Adipocyte (in vitro differentiated cells): ENCODE measurements at regions not wholly inside any gene's neighbourhood (a gene's known extent, or its start where the extent isn't known, plus 50 kb on each side); places are given as distances from the start of the nearest gene placed in this dataset.

ENCODE experiments used
- DNase-seq: peaks from one replicate; pipeline ENCODE4 v3.0.0-alpha.2; 2015; ENCODE audit warnings: low read depth
- H3K27me3 ChIP-seq: replicated peaks from 2 replicates; pipeline ENCODE4 v1.7.0; 2013; ENCODE audit warnings: mild to moderate bottlenecking, low read length, moderate library complexity; ENCODE audit not compliant: control insufficient read depth, insufficient read depth
- H3K36me3 ChIP-seq: 2 replicates; pipeline ENCODE4 v1.7.0; 2013; ENCODE audit warnings: low read length, mild to moderate bottlenecking, moderate library complexity; ENCODE audit not compliant: control insufficient read depth, insufficient read depth, severe bottlenecking
- H3K4me1 ChIP-seq: 2 replicates; pipeline ENCODE4 v1.7.0; 2013; ENCODE audit warnings: mild to moderate bottlenecking, low read length, moderate library complexity; ENCODE audit not compliant: control insufficient read depth, insufficient read depth
- H3K4me3 ChIP-seq: 2 replicates; pipeline ENCODE4 v1.7.0; 2013; ENCODE audit warnings: mild to moderate bottlenecking, low read length, moderate library complexity
- H3K9ac ChIP-seq: 2 replicates; pipeline ENCODE4 v1.7.0; 2013; ENCODE audit warnings: mild to moderate bottlenecking, low read length, moderate library complexity
- H3K9me3 ChIP-seq: 2 replicates; pipeline ENCODE4 v1.7.0; 2013; ENCODE audit warnings: mild to moderate bottlenecking, low read length, moderate library complexity; ENCODE audit not compliant: control insufficient read depth

DNA sequence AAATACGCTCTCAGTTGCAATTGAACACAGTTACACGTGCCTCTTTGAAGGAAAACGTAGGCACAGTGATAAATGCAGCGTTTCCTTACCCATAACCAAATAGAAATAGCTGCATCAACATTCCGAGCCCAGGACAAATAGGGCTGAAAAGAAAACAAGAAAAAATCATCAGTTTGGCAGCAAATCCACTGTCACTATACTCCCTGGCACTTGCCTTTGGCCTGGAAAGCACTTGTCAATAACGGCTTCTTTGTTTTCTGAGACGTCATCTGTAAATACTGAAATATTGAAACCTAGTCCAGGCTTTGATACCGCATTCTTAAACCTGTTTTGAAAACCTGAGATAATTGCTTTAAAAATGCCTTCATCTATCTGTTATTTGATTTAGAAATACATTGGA, 167.2 kb upstream of the AKR1E2 start:
- H3K4me1 ChIP-seq: peaks cover 57% of the 10 kb centered on the region
- H3K27me3 ChIP-seq: no peaks in the 10 kb centered on the region
- H3K9ac ChIP-seq: no peak overlapping the region
- DNase-seq: no peak
- H3K4me3 ChIP-seq: no peak overlapping the region
- no peaks in the 10 kb centered on the region for H3K9me3 ChIP-seq
- H3K36me3 ChIP-seq: no peaks in the 10 kb centered on the region

DNA sequence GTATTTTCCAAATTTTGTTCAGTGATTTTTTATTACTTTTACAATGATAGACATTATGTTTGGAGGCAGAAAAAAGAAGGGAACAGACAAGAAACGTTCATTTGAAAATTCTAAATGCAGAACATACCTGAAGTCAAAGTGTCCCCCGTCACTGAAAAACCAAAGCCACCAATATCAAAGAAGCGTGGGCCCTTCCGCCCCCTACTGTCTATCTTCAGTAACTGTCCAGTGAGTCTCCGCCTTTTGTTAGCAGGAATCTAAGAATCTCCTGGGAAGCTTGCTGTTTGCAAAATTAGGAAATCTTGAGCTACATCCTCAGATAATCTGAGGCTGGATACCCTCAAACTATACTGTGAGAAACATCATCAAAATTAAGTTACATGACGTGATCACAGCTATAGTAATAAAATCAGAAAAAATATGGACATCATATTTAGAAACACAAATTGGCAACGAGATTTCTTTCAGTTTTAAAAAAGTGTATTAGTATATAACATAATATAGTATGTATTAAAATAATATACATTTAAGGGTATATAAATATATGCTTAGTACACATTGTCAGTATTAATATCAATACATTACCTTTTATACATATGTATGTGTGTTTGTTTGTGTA, 169.3 kb upstream of the AKR1E2 start:
- peak; percentile 89 for DNase-seq
- H3K9ac ChIP-seq: peak overlapping the region; percentile 44
- peaks cover 43% of the 10 kb centered on the region for H3K4me1 ChIP-seq
- no peak overlapping the region for H3K4me3 ChIP-seq
- H3K27me3 ChIP-seq: no peaks in the 10 kb centered on the region
- H3K36me3 ChIP-seq: no peaks in the 10 kb centered on the region
- H3K9me3 ChIP-seq: no peaks in the 10 kb centered on the region

DNA sequence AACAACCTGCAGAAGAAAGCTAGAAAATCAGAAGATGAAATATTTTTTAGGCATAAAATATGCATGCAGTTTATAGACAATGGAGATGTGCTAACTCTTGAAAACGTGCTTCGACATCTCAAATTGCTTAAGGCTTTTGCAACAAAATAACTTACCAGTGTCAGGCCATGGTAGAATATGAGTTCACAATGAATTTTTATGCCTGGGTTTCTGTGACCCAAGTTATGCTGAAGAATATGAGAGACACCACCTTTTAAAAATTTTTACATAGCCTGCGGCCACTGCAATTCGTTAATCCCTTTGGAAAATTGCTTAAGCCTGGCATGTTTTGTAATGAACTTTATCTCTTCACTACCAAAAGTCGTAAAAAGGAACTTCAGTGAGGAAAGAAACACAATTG, 170.1 kb upstream of the AKR1E2 start:
- Histone ChIP-seq H3K9me3 (no peaks in the 10 kb centered on the region), H3K4me3 (no peak overlapping the region), H3K27me3 (no peaks in the 10 kb centered on the region), H3K9ac (peak overlapping the region; percentile 44), H3K4me1 (peaks cover 37% of the 10 kb centered on the region), H3K36me3 (no peaks in the 10 kb centered on the region)
- DNase-seq: no peak

DNA sequence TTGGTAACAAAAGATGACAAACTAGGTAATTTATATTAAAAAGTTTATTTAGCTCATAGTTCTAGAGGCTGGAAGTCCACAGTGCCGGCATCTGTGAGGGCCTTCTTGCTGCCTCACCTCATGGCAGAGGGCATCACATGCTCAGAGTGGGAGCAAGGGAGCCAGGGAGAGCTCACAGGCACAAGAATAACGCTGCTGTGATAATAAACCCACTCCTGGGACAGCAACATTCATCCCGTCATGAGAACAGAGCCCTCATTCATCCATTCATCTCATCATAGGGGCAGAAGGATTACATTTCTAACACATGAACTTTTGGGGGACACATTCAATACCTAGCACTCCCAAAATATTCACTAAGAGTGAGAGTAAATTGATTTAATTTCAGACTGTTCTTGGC, 170.6 kb upstream of the AKR1E2 start:
- H3K27me3 ChIP-seq: no peaks in the 10 kb centered on the region
- H3K36me3 ChIP-seq: no peaks in the 10 kb centered on the region
- H3K4me3 ChIP-seq: no peak overlapping the region

DNA sequence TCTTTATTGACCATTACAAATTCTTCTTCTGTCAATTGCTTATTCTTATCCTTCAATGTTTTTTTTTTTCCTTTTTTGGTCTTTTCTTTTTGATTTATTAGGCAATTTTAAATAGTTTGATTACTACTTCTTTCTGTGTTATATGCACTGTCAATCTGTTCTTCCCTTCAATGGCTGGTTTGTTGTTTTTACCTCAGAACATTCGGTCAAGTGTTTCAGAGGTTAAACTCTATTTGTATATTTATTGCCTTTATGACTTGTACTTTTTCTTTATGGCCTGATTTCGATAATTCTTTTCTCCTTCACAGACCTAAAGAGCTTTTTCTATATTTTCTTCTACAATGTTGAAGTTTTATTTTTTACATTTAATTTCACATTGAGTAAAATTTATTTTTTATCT, 171.5 kb upstream of the AKR1E2 start:
- no peaks in the 10 kb centered on the region for H3K36me3 ChIP-seq
- H3K4me1 ChIP-seq: peaks cover 40% of the 10 kb centered on the region
- no peak overlapping the region for H3K4me3 ChIP-seq
- H3K27me3 ChIP-seq: no peaks in the 10 kb centered on the region
- DNase-seq: no peak
- H3K9me3 ChIP-seq: no peaks in the 10 kb centered on the region
- H3K9ac ChIP-seq: no peak overlapping the region

More for the DNA sequence above, 170.6 kb upstream of the AKR1E2 start:
- Histone ChIP-seq H3K9me3 (no peaks in the 10 kb centered on the region), H3K4me1 (peaks cover 36% of the 10 kb centered on the region), H3K9ac (peak overlapping the region; percentile 44)
- DNase-seq: no peak

DNA sequence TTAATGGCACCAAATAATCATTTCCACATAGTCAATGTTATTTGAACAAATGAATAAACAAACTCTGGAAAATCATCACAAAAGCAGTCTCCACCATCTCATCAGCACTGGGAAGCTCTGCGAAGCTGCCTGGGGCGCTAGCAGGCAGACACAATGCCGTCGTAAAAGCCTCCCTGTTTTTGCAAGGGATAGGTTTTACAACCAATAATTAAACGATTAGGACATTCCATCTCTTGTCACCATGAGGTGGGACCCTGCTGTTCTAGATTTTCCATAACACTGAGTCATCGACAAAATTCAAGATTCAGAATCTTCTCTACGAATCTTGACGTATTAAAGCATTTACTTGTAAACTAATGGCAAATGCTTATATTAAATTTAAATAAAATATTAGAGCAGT, 172.8 kb upstream of the AKR1E2 start:
- H3K9ac ChIP-seq: no peak overlapping the region
- H3K4me1 ChIP-seq: peaks cover 36% of the 10 kb centered on the region
- no peak overlapping the region for H3K4me3 ChIP-seq
- no peak for DNase-seq
- H3K36me3 ChIP-seq: no peaks in the 10 kb centered on the region
- no peaks in the 10 kb centered on the region for H3K9me3 ChIP-seq
- no peaks in the 10 kb centered on the region for H3K27me3 ChIP-seq

DNA sequence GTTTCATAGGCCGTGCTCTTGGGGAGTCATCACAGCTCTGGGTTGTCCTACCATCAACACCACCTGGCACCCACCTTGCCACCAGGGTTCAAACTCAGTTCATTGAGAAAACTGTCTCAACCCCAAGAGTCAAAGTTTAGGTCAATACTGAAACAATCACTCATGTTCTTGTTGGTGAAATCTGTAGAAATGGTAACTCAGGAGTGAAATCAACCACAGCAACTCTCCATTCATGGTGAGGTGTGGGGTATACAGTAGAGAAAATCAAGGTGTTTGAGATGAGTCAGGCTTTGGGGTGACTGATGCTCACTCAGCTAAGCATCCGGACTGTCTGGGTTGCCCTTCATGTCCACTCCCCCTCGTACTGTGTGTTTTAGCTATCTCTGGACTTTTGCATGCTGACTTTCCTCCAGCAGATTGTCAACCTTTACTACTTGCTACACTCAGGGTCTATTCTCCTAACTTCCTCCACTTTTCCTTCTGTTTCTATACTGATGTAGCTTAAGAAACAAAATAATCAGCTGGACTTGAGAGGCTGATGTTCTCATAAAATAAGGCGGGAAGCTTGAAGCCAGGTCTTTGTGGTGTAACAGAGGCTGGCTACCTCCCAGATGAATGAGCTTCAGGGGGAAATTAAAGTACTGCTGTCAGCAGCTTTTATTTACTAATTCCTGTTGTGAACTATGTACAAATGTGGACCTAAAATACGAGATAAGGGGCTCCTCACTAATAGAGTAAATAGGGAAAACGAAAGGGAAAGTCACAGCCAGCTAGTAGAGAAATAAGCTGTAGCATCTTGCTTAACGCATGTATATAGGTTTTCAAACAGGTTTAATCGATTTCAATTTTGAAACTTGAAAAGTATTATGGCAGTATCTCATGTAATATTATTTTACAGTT, 173.6 kb upstream of the AKR1E2 start:
- Histone ChIP-seq H3K9ac (no peak overlapping the region), H3K27me3 (no peaks in the 10 kb centered on the region), H3K4me1 (peaks cover 36% of the 10 kb centered on the region), H3K4me3 (no peak overlapping the region), H3K9me3 (no peaks in the 10 kb centered on the region), H3K36me3 (no peaks in the 10 kb centered on the region)
- DNase-seq: no peak

DNA sequence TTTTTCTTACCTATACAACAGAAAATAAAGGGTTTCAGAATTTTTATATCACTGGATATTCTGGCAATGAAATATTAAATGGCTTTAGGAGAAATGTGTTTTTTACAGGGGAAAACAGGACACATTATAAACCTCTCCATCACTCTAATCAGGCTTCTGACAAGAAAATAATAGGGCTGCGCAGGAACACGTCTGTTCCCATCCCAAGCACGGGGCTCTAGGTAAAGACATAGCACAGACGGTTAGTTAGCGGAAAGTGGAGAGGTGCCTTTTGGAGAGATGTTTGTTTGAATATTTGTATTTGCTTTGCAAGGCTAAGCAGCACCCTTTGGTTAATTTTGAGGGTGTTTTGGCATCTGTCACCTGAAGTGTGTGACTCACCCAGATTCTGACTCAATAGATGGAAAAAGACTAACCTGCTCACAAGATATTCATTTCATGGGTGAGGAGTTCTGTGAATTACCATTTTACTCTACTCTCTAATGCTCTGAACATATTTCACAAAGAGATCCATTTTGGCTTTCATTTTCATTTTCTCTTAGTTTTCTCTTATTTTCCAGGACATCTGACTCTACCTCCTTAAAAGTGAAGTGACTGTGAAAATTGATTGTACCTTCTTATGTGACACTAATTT, 174.5 kb upstream of the AKR1E2 start:
- no peaks in the 10 kb centered on the region for H3K9me3 ChIP-seq
- peaks cover 29% of the 10 kb centered on the region for H3K4me1 ChIP-seq
- H3K27me3 ChIP-seq: no peaks in the 10 kb centered on the region
- peak overlapping the region; percentile 56 for H3K9ac ChIP-seq
- H3K36me3 ChIP-seq: no peaks in the 10 kb centered on the region
- DNase-seq: no peak
- H3K4me3 ChIP-seq: no peak overlapping the region

DNA sequence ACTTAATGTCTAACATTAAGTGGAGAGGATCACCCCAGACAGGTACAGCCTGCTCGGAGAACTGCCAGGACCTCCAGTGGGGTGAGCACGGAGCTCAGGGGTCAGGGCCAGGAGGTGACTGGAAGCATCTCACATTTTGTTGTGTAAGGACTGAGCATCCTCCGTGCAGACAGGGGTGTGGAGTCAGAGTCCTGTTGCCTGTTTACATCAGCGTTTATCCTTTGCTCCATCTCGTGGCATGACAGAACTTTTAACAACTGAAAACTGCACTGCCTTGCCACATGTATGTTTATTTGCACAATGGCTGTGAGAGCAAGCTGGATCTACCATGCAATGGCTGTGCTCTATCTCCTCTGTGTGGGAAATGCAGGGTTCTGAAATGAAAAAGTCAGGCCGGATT, 175.4 kb upstream of the AKR1E2 start:
- DNase-seq: peak; percentile 64

DNA sequence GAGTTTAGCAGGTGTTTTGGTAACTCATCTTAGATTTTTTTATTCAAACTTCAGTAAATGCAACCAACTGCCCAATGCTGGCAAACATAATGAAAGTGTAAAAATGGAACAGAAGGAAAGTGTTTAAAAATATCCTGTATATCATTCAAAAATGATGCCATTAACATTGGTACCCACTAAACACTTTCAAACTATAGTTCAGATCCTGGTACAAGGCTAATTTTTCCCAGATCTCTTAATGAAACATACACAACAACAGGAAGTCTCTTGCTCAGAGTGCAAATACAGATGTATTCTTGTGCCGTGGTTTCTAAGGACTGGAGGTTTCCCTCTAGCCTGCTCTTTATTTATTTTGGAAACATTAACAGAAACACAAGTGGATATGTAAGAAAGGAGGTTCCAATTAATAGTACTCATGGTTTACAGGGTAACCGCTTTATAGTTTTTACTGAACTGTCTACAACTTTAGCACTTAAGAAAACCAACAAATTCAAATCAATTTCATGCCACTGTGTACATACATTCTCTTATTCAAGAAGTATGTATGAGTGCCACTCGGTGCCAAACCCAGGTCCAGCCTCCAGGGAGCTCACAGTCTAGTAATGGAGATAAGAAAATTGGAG, 176.0 kb upstream of the AKR1E2 start:
- H3K27me3 ChIP-seq: no peaks in the 10 kb centered on the region
- no peak overlapping the region for H3K4me3 ChIP-seq
- H3K4me1 ChIP-seq: peaks cover 16% of the 10 kb centered on the region
- H3K9ac ChIP-seq: peak overlapping the region; percentile 56
- peak; percentile 41 for DNase-seq
- no peaks in the 10 kb centered on the region for H3K36me3 ChIP-seq
- no peaks in the 10 kb centered on the region for H3K9me3 ChIP-seq

More for the DNA sequence above, 175.4 kb upstream of the AKR1E2 start:
- Histone ChIP-seq H3K9ac (peak overlapping the region; percentile 56), H3K9me3 (no peaks in the 10 kb centered on the region), H3K4me1 (peaks cover 22% of the 10 kb centered on the region), H3K4me3 (no peak overlapping the region), H3K36me3 (no peaks in the 10 kb centered on the region), H3K27me3 (no peaks in the 10 kb centered on the region)

DNA sequence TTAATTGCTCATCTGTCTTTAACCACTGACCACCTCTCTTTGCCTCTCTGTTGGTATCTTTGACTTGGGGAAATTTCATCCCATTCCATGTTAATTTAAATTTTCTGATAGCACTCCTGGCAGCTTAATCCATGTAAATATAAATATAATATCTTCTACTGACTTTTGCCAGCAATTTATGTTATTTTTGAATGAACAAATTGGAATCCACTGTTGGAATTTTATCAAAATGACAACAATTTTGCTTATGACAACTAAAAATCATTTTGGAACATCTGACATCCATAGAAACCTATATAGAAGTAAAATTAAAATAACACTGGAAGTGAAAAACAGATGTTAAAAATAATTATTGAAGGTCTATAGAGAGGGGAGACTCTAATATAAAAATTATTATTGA, 176.5 kb upstream of the AKR1E2 start:
- no peaks in the 10 kb centered on the region for H3K36me3 ChIP-seq
- H3K9me3 ChIP-seq: no peaks in the 10 kb centered on the region
- peaks cover 16% of the 10 kb centered on the region for H3K4me1 ChIP-seq
- H3K9ac ChIP-seq: no peak overlapping the region
- no peak overlapping the region for H3K4me3 ChIP-seq
- DNase-seq: no peak
- no peaks in the 10 kb centered on the region for H3K27me3 ChIP-seq
